ENCODE measurements at regions not wholly inside any gene's neighbourhood (a gene's known extent, or its start where the extent isn't known, plus 50 kb on each side); places are given as distances from the start of the nearest gene placed in this dataset.
"Not testable (repeated sequence)": the region's sequence is repeated elsewhere in the genome, so short reads cannot be mapped to it uniquely, and the experiment has no call there.

DNA sequence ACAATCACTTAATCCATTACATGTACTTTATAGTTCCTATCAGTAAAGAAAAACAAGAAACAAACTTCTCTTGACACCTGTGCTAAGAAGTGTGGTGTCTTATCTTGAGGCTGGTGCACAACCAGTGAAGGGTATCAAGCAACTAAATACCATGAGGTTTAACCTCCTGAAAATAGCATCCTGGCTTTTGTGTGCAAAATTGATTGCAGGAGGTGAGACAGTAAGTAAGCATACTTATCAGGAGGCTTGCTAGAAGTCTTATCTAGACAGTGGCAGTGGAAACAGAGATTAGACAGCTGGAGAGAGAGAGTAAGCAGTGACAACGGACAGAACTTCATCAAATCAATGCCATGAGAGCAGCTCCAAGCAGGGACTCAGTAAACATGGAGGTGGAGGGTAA, 730.3 kb downstream of the DNAH5 start:
- no peak overlapping the region for H3K4me3 Mint-ChIP-seq

DNA sequence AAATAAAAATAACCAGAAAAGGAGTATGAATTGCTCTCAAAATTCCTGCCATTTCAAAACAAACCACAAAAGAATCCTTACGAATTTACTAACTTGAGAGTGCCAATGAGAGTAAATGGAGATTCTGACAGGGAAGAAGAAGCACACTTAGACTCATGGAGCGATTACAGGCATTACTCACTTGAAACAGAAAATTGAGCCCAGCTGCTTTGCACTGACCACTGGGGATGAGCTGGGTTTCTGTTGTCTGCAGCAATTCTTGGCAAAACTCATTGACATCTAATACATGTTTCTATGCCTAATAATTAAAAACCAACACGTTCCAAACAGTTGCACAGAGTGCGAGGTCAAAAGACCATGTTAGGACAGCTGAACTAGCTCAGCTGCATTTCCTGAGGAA, 731.6 kb downstream of the DNAH5 start:
- no peak for ATAC-seq
- Mint-ChIP-seq H3K4me3 (no peak overlapping the region), H3K9me3 (peaks cover 3% of the 10 kb centered on the region), H3K4me1 (no peaks in the 10 kb centered on the region), H3K27me3 (no peaks in the 10 kb centered on the region), H3K36me3 (no peaks in the 10 kb centered on the region), H3K27ac (no peak overlapping the region)

More for the DNA sequence above, 730.3 kb downstream of the DNAH5 start:
- no peak for ATAC-seq
- Mint-ChIP-seq H3K9me3 (peaks cover 2% of the 10 kb centered on the region), H3K27ac (no peak overlapping the region), H3K4me1 (no peaks in the 10 kb centered on the region), H3K27me3 (no peaks in the 10 kb centered on the region), H3K36me3 (no peaks in the 10 kb centered on the region)

DNA sequence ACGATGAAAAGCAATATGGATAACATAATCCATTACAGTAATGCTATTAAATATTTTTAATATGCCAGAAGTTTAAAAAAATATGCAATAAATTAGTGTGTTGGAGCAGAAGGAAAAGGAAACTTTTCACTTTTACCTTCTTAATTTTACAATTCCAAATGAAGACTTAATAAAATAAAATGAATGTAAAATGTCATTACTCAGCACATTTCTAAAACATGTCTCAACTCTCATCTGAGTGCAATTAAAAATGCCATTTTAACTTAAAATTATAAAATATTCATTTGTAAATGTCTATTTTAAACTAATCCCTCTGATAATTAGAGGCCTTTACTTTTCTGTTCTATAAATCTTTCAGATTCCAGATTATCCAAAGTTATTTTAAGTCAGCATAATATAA, 733.4 kb downstream of the DNAH5 start:
- ATAC-seq, result no peak
- Mint-ChIP-seq H3K27ac (no peak overlapping the region), H3K36me3 (no peaks in the 10 kb centered on the region), H3K9me3 (peaks cover 3% of the 10 kb centered on the region), H3K4me3 (no peak overlapping the region), H3K27me3 (no peaks in the 10 kb centered on the region), H3K4me1 (no peaks in the 10 kb centered on the region)

DNA sequence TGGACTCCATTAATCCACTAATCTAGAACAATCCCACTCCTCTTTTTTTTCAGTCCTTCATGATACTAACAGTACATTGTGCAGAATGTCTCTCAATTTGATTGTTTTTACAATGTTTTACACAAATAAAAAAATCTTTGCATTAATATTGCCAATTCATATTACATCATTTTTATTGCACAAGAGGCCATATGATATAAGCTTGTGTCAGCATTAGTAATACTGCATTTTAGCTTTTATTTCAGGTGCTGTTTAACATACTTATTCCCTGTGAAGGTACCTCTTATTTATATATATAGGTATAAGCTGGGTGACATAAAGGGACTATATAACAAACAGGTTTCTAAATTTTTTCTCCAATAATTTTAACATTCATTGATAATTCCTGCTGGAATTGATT, 737.4 kb downstream of the DNAH5 start:
- H3K4me1 Mint-ChIP-seq, result no peaks in the 10 kb centered on the region
- H3K27ac Mint-ChIP-seq, result no peak overlapping the region
- no peak overlapping the region for H3K4me3 Mint-ChIP-seq
- no peak for ATAC-seq
- H3K36me3 Mint-ChIP-seq, result no peaks in the 10 kb centered on the region
- no peaks in the 10 kb centered on the region for H3K27me3 Mint-ChIP-seq
- H3K9me3 Mint-ChIP-seq, result peaks cover 3% of the 10 kb centered on the region

DNA sequence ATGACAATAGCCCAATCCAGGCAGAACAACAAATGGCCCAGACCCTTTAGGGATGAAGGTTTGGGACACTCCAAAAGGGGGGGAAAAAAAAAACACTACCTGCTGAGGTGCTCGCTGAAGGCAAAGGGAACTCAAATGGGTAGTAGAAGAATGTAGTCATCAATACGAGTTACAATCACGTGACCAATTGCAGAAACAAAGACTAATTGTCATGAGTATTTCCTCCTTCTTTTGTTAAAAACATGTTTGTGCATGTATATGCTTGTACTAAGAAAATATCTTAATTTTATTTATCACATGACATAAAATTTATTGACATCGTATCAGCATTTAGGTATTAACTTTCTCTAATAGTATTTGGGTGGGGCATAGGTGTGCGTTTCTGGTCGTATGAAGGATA, 743.5 kb downstream of the DNAH5 start:
- Mint-ChIP-seq H3K36me3 (no peaks in the 10 kb centered on the region), H3K4me1 (no peaks in the 10 kb centered on the region), H3K27me3 (no peaks in the 10 kb centered on the region), H3K9me3 (peaks cover 3% of the 10 kb centered on the region), H3K4me3 (no peak overlapping the region), H3K27ac (no peak overlapping the region)
- ATAC-seq, result no peak

DNA sequence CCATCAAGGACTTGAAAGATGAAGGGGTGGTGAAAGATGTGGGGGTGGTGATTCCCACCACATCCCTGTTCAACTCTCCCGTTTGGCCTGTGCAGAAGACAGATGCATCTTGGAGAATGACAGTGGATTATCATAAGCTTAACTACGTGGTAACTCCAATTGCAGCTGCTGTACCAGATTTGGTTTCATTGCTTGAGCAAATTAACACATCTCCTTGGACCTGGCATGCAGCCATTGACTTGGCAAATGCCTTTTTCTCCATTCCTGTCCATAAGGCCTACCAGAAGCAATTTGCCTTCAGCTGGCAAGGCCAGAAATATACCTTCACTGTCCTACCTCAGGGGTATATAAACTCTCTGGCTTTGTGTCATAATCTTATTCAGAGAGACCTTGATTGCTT, 746.3 kb downstream of the DNAH5 start:
- H3K4me3 Mint-ChIP-seq, H3K36me3 Mint-ChIP-seq, H3K9me3 Mint-ChIP-seq, H3K27me3 Mint-ChIP-seq, H3K4me1 Mint-ChIP-seq, H3K27ac Mint-ChIP-seq, ATAC-seq: not testable (repeated sequence)

DNA sequence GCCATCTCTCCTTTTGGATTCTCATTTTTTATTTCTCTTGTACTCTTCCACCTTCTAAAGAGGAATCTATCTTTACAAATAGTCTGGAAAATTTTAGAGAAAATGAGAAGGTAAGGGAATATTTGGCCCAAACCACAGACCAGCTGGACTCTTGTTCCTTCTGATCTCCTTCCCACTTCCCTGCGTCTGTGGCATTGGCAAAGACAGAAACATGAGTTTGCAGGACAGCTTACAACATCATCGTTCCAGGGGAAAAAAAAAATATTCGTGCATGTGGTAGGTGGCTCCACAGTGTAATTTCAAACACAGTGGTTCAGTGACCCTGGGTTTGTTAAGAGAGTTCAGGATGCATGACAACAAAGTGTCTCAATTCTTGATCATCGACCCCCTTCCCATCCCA, 755.0 kb downstream of the DNAH5 start:
- ATAC-seq, result no peak
- no peaks in the 10 kb centered on the region for H3K36me3 Mint-ChIP-seq
- no peaks in the 10 kb centered on the region for H3K27me3 Mint-ChIP-seq
- H3K4me3 Mint-ChIP-seq, result no peak overlapping the region
- peaks cover 3% of the 10 kb centered on the region for H3K9me3 Mint-ChIP-seq
- H3K27ac Mint-ChIP-seq, result no peak overlapping the region
- no peaks in the 10 kb centered on the region for H3K4me1 Mint-ChIP-seq

DNA sequence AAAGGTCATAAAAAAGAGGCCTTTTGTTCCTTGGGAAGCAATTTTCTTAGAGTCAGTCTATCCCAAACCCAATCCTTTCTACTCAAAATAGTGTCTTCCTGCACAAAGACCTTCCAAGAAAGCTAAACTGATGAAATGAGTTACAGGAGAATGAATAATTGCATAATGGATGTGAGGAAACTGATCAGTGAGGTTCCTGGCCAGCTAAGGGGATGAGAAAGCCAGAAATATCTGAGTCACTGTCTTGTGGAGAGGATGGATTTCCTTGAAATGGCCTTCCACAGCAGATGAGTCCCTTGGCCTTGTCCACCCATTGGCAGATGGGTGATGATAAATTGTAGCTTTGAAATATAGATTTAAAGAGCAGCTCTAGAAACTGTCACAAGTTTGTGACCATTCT, 756.1 kb downstream of the DNAH5 start:
- no peaks in the 10 kb centered on the region for H3K27me3 Mint-ChIP-seq
- no peak for ATAC-seq
- H3K27ac Mint-ChIP-seq, result no peak overlapping the region
- no peak overlapping the region for H3K4me3 Mint-ChIP-seq
- H3K4me1 Mint-ChIP-seq, result no peaks in the 10 kb centered on the region
- peaks cover 3% of the 10 kb centered on the region for H3K9me3 Mint-ChIP-seq
- no peaks in the 10 kb centered on the region for H3K36me3 Mint-ChIP-seq

DNA sequence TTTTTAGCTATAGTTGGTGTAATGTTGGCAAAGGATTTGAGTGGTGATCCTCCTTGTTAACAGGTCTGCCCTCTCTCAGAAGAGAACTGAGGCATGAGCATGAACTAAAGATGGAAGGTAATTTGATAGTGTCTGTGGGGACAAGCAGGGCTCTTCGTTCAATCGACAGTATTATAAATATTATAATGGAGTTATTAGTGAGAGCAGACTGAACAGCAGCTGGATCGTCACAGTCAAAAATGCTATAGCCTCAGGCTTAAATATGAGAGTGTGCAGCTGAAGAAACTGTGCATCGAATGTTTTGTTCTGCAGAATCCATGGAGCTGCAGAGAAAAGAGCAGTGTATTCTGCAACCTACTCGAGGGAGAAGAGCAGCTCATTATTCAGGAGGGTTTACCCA, 757.3 kb downstream of the DNAH5 start:
- ATAC-seq, result no peak
- no peaks in the 10 kb centered on the region for H3K27me3 Mint-ChIP-seq
- H3K4me1 Mint-ChIP-seq, result no peaks in the 10 kb centered on the region
- peaks cover 10% of the 10 kb centered on the region for H3K9me3 Mint-ChIP-seq
- H3K27ac Mint-ChIP-seq, result no peak overlapping the region
- no peaks in the 10 kb centered on the region for H3K36me3 Mint-ChIP-seq
- H3K4me3 Mint-ChIP-seq, result no peak overlapping the region

DNA sequence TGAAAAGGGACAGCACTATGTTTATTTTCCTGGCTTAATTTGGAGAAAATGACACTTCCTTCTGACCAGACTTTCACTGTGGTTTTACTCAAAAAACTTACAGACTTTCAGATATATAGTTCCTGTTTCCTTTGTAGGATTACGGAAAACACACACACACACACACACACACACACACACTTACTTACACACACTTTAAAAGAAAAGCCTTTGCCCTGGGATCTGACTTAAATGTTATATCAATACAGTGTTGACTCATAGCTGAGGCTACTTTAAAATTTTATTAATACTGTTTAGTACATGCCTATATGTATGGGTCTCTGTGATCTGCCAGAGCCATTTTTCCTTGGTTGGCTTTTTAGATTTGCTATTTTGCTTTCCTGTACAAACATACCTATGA, 758.3 kb downstream of the DNAH5 start:
- ATAC-seq, result no peak
- H3K36me3 Mint-ChIP-seq, result no peaks in the 10 kb centered on the region
- H3K4me1 Mint-ChIP-seq, result no peaks in the 10 kb centered on the region
- H3K4me3 Mint-ChIP-seq, result no peak overlapping the region
- no peaks in the 10 kb centered on the region for H3K27me3 Mint-ChIP-seq
- peaks cover 11% of the 10 kb centered on the region for H3K9me3 Mint-ChIP-seq
- H3K27ac Mint-ChIP-seq, result no peak overlapping the region

DNA sequence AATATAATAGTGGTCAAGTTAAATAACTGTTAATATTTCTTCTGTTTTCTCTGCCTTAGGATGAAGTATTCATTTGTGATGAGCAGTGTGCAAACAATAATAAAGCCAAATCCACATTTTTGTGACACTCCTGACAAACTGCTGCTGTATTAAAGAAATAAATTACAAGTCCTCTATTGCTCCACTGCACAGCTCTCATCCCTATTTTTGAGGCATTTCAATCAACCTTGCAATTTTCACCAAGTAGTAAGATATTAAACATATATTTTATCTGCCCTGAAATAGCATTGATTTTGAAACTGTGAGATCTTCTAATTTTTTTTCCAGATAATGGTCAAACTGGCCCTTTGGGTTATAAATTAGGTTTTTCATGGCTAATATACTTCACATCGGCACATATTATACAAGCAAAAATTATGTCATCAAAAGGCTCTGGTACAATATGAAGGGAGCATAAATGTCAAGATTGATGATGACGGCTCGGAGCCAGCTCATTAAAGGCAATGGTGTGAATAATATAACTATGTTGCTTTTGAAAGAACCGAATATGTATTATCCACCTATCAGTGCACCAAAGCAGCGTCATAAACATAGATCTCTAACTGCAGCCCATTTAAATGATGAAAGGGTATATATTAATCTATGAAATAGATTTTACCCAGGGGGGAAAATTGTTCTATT, 764.9 kb downstream of the DNAH5 start:
- no peak for ATAC-seq

DNA sequence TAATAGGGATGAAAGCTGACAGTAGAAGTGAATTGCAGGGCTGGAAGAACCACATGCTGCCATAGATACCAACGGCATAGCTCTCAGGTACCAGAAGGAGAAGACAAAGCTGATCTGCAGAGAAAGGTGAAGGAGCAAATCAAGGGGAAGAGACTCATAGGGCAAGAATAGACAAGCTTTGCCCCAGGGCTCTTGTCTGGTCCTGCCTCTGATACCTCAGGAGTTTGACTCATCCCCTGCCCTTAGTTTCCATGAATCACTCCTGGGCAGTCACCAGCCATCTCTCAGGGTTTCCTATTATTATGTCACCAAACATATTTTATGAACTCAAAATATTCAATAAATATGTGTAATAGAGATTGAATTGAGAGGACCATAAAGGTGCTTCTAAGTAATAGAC, 800.9 kb downstream of the DNAH5 start:
- no peak for ATAC-seq
- Mint-ChIP-seq H3K36me3 (no peaks in the 10 kb centered on the region), H3K27ac (no peak overlapping the region), H3K27me3 (no peaks in the 10 kb centered on the region), H3K4me3 (no peak overlapping the region), H3K9me3 (peaks cover 4% of the 10 kb centered on the region), H3K4me1 (no peaks in the 10 kb centered on the region)

More for the DNA sequence above, 764.9 kb downstream of the DNAH5 start:
- Mint-ChIP-seq H3K36me3 (no peaks in the 10 kb centered on the region), H3K27ac (no peak overlapping the region), H3K4me3 (no peak overlapping the region), H3K4me1 (no peaks in the 10 kb centered on the region), H3K9me3 (peaks cover 11% of the 10 kb centered on the region), H3K27me3 (no peaks in the 10 kb centered on the region)

DNA sequence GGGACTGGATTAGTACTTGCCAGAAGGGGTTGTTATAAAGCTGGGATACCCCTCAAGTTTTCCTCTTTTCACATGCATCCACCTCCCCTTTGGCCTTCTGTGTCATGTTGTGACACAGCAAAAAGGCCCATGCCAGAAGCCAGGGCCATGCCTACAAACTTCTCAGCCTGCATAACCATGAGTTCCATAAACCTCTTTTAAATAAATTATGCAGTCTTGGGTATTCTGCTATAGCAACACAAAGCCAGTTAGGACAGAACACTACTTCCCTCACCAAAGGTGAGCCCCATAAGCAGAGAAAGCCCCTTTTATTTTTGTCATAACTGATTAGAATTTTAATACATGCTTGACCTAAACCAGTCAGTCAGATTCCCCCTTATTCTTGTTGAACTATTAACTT, 801.3 kb downstream of the DNAH5 start:
- Mint-ChIP-seq H3K9me3 (peaks cover 5% of the 10 kb centered on the region), H3K36me3 (no peaks in the 10 kb centered on the region), H3K4me1 (no peaks in the 10 kb centered on the region), H3K27me3 (no peaks in the 10 kb centered on the region), H3K27ac (no peak overlapping the region), H3K4me3 (no peak overlapping the region)
- no peak for ATAC-seq

DNA sequence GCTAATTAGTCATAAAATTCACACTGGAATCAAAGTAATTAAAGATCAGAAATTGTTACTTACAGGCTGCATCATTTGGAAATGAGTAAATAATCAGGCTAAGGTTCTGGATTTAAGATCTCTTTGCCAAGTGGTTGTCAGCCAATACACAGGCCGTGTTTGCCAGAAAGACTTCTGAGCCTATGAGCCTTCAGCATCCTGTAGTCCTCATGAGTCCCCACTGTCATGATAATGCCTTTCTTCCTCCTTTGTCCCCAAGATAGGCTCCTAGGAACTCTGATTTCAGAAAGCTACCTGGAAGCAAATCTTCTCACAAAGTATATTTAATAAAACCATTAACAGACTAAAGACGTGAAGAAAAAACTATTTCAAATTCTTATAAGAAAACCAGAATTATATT, 810.5 kb downstream of the DNAH5 start:
- no peaks in the 10 kb centered on the region for H3K27me3 Mint-ChIP-seq

DNA sequence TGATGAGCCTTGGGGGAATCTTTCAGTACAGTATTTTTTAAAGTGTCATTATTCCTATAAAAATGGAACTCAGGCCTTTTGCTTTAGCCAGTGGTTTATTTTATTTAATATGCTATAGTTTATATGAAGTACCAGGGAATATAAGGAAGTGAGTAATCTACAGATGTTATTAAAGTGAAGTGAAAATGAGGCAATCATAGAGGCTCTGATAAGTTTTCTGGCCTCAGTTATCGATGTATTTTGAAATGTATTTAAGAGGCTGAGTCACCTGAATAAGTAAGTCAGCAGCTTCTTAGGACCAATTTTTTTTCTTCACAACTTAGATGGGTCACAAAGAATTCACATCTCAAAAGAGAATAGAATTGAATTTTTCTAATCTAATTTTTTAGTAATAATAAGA, 829.0 kb downstream of the DNAH5 start:
- no peak overlapping the region for H3K4me3 Mint-ChIP-seq
- H3K36me3 Mint-ChIP-seq, result no peaks in the 10 kb centered on the region
- peaks cover 5% of the 10 kb centered on the region for H3K9me3 Mint-ChIP-seq
- H3K27ac Mint-ChIP-seq, result no peak overlapping the region
- no peaks in the 10 kb centered on the region for H3K4me1 Mint-ChIP-seq
- H3K27me3 Mint-ChIP-seq, result no peaks in the 10 kb centered on the region
- ATAC-seq, result no peak

More for the DNA sequence above, 810.5 kb downstream of the DNAH5 start:
- no peak overlapping the region for H3K4me3 Mint-ChIP-seq
- no peak overlapping the region for H3K27ac Mint-ChIP-seq
- ATAC-seq, result no peak
- H3K36me3 Mint-ChIP-seq, result no peaks in the 10 kb centered on the region
- no peaks in the 10 kb centered on the region for H3K4me1 Mint-ChIP-seq
- peaks cover 13% of the 10 kb centered on the region for H3K9me3 Mint-ChIP-seq

DNA sequence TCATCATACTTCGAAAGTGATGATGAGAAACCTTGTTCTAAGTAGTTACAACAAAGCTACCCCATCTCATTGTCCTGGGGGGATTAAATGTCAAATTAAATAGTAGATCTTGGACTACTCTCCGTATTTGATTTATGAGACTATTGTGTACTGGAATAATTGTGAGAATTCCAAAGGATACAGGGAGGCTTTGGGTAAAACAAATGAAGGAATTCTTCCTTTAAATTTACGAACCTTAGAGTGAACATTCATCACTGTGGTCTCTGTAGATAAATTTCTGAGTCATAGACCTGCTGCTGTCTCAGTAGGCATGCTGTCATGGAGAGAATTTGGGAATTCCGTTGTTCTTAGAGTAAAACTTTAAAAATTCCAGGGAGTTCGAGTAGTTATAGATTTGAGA, 836.2 kb downstream of the DNAH5 start:
- Mint-ChIP-seq H3K9me3 (peaks cover 6% of the 10 kb centered on the region), H3K27ac (no peak overlapping the region), H3K4me3 (no peak overlapping the region), H3K36me3 (no peaks in the 10 kb centered on the region), H3K27me3 (no peaks in the 10 kb centered on the region), H3K4me1 (no peaks in the 10 kb centered on the region)
- ATAC-seq, result no peak

DNA sequence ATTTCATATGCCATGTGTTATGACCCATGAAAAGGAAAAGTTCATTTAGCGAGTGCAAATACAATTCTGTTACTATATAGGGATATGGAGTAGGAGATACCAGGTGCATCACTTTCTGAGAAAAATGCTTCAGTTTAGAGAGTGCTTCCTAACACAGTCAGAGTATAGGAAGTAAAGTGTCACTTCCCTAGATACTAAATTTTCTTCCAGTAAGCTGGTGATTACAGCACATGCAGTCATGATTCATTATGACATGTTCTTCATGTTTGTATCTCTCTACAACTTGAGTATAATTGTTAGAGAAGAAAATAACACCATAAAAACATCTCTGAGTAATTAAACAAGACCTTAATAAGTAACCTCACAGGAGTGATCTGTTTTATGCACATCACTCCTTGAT, 837.0 kb downstream of the DNAH5 start:
- peaks cover 5% of the 10 kb centered on the region for H3K9me3 Mint-ChIP-seq
- no peaks in the 10 kb centered on the region for H3K36me3 Mint-ChIP-seq
- no peaks in the 10 kb centered on the region for H3K4me1 Mint-ChIP-seq
- no peak for ATAC-seq
- no peak overlapping the region for H3K4me3 Mint-ChIP-seq
- H3K27ac Mint-ChIP-seq, result no peak overlapping the region
- H3K27me3 Mint-ChIP-seq, result no peaks in the 10 kb centered on the region
